B cell (primary cell): ENCODE measurements at regions not wholly inside any gene's neighbourhood (a gene's known extent, or its start where the extent isn't known, plus 50 kb on each side); places are given as distances from the start of the nearest gene placed in this dataset.

Source experiments
- ATAC-seq: fragments of 200-7000 bp; cut with Tn5 transposase; one replicate; pipeline ENCODE4 v1.10.0; 2021; ENCODE audit warnings: low read depth, mild to moderate bottlenecking, moderate number of reproducible peaks, moderate library complexity
- CTCF ChIA-PET: fragments of 350-600 bp; sonication (Branson Sonifier 250); formaldehyde crosslinking; loops from one replicate; lab custom pipeline; 2021; ENCODE audit warnings: antibody characterized with exemption, inconsistent platforms; lab: Charles Lee
- POLR2A ChIA-PET: fragments of 350-600 bp; sonication (Branson Sonifier 250); formaldehyde crosslinking; loops from one replicate; lab custom pipeline; 2021; ENCODE audit warnings: antibody characterized with exemption; lab: Charles Lee
- DNase-seq: peaks from one replicate; pipeline ENCODE4 v3.0.0; 2013
- H2AFZ ChIP-seq: 2 replicates; pipeline ENCODE4 v1.6.1; 2012; ENCODE audit warnings: mild to moderate bottlenecking, low read depth, low read length; ENCODE audit not compliant: insufficient read depth, poor library complexity, severe bottlenecking
- H3K27ac ChIP-seq, 2 donors: 1 replicate in 1 of 2; 2 replicates in 1 of 2; pipeline ENCODE4 v1.5.1; 2012 to 2013; ENCODE audit warnings: low read length in 2 of 2, mild to moderate bottlenecking in 2 of 2, moderate library complexity in 1 of 2
- H3K27me3 ChIP-seq, 4 experiments: fragments of 200-600 bp in 1 of 4; sonication (generic) in 1 of 4; replicated peaks in 1 of 4; 1 replicate in 2 of 4; 2 replicates in 2 of 4; pipeline versions ENCODE4 v1.6.1 to v1.7.0; 2013 to 2016; ENCODE audit warnings: low read length in 3 of 4, mild to moderate bottlenecking in 2 of 4, mixed read lengths in 1 of 4, moderate library complexity in 1 of 4; ENCODE audit not compliant: insufficient read depth in 4 of 4, control insufficient read depth in 3 of 4; ENCODE audit errors: control extremely low read depth in 1 of 4
- H3K36me3 ChIP-seq, 2 experiments: replicated peaks in 1 of 2; 1 replicate in 1 of 2; 2 replicates in 1 of 2; pipeline versions ENCODE4 v1.6.1 to v1.7.1; 2013; ENCODE audit warnings: low read length in 1 of 2; ENCODE audit not compliant: insufficient read depth in 2 of 2, control insufficient read depth in 1 of 2; ENCODE audit errors: control extremely low read depth in 1 of 2, extremely low read depth in 1 of 2
- H3K4me1 ChIP-seq, 2 donors: fragments of 200-600 bp in 1 of 2; sonication (generic) in 1 of 2; 1 replicate in 1 of 2; 2 replicates in 1 of 2; pipeline versions ENCODE4 v1.5.1 to v1.6.1; 2013 to 2017; ENCODE audit warnings: low read length in 2 of 2; ENCODE audit not compliant: control insufficient read depth in 2 of 2, insufficient read depth in 2 of 2
- H3K4me2 ChIP-seq: replicated peaks from 2 replicates; pipeline ENCODE3; 2012; ENCODE audit warnings: mild to moderate bottlenecking, low read depth, low read length; ENCODE audit not compliant: poor library complexity, severe bottlenecking
- H3K4me3 ChIP-seq, 5 experiments: fragments of 200-600 bp in 1 of 5; sonication (generic) in 1 of 5; 1 replicate in 3 of 5; 2 replicates in 2 of 5; pipeline versions ENCODE4 v1.5.1 to v1.7.0; 2011 to 2016; ENCODE audit warnings: low read length in 4 of 5, mild to moderate bottlenecking in 4 of 5, low read depth in 2 of 5, control low read depth in 1 of 5, moderate library complexity in 1 of 5; ENCODE audit not compliant: insufficient read depth in 1 of 5; ENCODE audit errors: control extremely low read depth in 1 of 5, extremely low read depth in 1 of 5
- H3K79me2 ChIP-seq: fragments of 200-600 bp; sonication (generic); one replicate; pipeline ENCODE4 v1.6.0; 2016; ENCODE audit warnings: low read length; ENCODE audit not compliant: control insufficient read depth, insufficient read depth
- H3K9ac ChIP-seq: fragments of 200-600 bp; sonication (generic); 2 replicates; pipeline ENCODE4 v1.6.1; 2017; ENCODE audit warnings: mild to moderate bottlenecking, low read length, moderate library complexity
- H3K9me3 ChIP-seq, 3 donors: one replicate each; pipeline versions ENCODE4 v1.6.1 to v1.7.1; 2013; ENCODE audit warnings: low read length in 2 of 3; ENCODE audit not compliant: control insufficient read depth in 2 of 3, insufficient read depth in 1 of 3; ENCODE audit errors: control extremely low read depth in 1 of 3
- H4K20me1 ChIP-seq: 2 replicates; pipeline ENCODE4 v1.6.0; 2012; ENCODE audit warnings: mild to moderate bottlenecking, low read length; ENCODE audit not compliant: insufficient read depth, control insufficient read depth, poor library complexity, severe bottlenecking
- H3K27ac Mint-ChIP-seq: one replicate; pipeline ENCODE4 v1.8.0; 2021; ENCODE audit warnings: mixed read lengths
- H3K27me3 Mint-ChIP-seq: one replicate; pipeline ENCODE4 v1.8.0; 2021; ENCODE audit warnings: mixed read lengths
- H3K4me1 Mint-ChIP-seq: one replicate; pipeline ENCODE4 v1.8.0; 2021; ENCODE audit warnings: mixed read lengths
- H3K4me3 Mint-ChIP-seq: one replicate; pipeline ENCODE4 v1.8.0; 2021; ENCODE audit warnings: mixed read lengths
- H3K9me3 Mint-ChIP-seq: one replicate; pipeline ENCODE4 v1.8.0; 2022; ENCODE audit warnings: mixed read lengths; ENCODE audit not compliant: insufficient read depth
- EZH2 ChIP-seq: IDR thresholded peaks from 2 replicates; pipeline ENCODE4 v1.6.1; 2012; ENCODE audit warnings: borderline replicate concordance, low read depth, mild to moderate bottlenecking, moderate library complexity, low read length; ENCODE audit not compliant: insufficient read depth, poor library complexity, severe bottlenecking
- WGBS: methylation state at CpG from one replicate; pipeline ENCODE4 v1.1.5; 2013; ENCODE audit warnings: missing lambda C conversion rate; ENCODE audit not compliant: insufficient coverage; 5-methylcytosine and 5-hydroxymethylcytosine counted together
- intact Hi-C: fragments of 100-400 bp; cut with micrococcal nuclease; formaldehyde crosslinking; loops from one replicate; pipeline ENCODE4 v1.10.0; 2022
- TF ChIP-seq, protein P1 (sequence below): fragments of 200-600 bp; IDR thresholded peaks from one replicate; pipeline ENCODE4 v1.8.0; 2022; ENCODE audit warnings: antibody characterized with exemption, mild to moderate bottlenecking

DNA sequence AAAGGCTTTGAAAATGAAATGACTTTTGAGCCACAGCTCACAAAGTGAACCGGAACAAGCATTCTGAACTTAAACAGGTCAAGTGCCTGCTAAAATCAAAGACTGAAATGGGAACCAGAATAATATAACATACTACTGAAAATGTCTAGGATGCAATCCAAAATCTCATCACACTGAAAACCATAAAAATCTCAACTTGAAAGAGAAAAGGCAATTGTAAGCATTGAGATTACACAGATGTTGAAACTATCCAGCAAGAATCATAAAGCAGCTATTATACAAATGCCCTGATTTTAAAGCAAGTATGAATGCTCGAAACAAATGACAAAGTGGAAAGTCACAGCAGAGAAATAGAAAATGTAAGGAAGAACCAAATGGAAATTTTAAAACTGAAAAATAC lies 211.5 kb upstream of the GAS1 start:
- ChIA-PET CTCF (no interaction called here), POLR2A (no interaction called here)
- H3K4me1 Mint-ChIP-seq = no peaks in the 10 kb centered on the region
- Histone ChIP-seq H3K9ac (no peak overlapping the region), H3K4me3 (no peak overlapping the region), H3K79me2 (no peaks in the 10 kb centered on the region), H3K9me3 (no peaks in the 10 kb centered on the region), H4K20me1 (no peaks in the 10 kb centered on the region), H3K36me3 (no peaks in the 10 kb centered on the region), H3K4me1 (no peaks in the 10 kb centered on the region), H2AFZ (no peak overlapping the region), H3K27ac (no peak overlapping the region), H3K27me3 (no peaks in the 10 kb centered on the region), H3K4me2 (no peak overlapping the region)
- TF ChIP-seq, protein P1, sequence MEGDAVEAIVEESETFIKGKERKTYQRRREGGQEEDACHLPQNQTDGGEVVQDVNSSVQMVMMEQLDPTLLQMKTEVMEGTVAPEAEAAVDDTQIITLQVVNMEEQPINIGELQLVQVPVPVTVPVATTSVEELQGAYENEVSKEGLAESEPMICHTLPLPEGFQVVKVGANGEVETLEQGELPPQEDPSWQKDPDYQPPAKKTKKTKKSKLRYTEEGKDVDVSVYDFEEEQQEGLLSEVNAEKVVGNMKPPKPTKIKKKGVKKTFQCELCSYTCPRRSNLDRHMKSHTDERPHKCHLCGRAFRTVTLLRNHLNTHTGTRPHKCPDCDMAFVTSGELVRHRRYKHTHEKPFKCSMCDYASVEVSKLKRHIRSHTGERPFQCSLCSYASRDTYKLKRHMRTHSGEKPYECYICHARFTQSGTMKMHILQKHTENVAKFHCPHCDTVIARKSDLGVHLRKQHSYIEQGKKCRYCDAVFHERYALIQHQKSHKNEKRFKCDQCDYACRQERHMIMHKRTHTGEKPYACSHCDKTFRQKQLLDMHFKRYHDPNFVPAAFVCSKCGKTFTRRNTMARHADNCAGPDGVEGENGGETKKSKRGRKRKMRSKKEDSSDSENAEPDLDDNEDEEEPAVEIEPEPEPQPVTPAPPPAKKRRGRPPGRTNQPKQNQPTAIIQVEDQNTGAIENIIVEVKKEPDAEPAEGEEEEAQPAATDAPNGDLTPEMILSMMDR = no peak
- TF ChIP-seq EZH2 = no peak
- 100% methylated on average over 1 of the region's 2 CpGs for WGBS
- H3K27ac Mint-ChIP-seq = no peak overlapping the region
- intact Hi-C loops = no loop called here
- DNase-seq (no peak), ATAC-seq (no peak)
- H3K4me3 Mint-ChIP-seq = no peak overlapping the region
- no peaks in the 10 kb centered on the region for H3K27me3 Mint-ChIP-seq
- H3K9me3 Mint-ChIP-seq = no peaks in the 10 kb centered on the region

DNA sequence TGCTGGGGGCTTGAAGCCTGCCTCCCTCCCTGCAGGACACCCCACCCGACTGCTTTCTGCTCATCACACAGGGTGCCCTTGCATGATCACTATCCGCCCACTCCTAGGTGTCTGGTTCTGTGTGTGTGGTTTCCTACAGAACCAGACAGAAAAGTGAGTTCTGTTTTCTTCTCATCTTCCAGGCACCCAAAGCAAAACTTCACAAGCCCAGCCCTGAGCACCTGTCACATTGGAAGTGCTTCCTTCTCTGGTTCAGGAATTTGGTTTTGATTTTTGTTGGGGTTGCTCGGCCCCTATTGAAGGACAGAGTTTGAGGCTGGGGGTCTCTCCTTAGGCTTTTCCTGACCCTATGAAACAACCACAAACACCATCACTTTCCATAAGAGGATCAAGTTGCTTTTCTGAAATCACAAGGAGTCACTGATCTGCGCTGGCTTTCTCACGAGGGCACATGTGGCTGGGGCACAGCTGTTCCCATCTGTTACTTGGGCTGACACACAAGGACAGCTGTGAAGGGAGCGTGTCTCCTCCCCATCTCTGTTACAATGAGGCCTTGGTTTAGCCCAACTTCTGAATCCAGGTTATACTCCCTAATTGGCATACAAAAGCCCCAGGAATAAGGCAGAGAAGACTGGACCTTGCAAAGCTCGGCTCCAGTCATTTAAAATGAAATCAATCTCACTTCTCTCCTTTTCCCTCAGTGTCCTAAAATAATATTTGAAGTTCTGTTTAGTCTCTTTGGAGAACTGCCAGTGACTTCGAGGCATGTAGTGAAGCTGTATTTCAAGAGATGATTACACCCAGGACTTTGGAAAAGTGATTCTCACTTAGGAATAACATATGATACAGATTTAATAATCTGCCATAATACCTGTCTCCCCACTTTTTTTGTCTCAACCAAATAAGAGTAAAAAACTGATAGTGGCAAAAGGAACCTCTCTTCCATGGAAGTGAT lies 213.1 kb upstream of the GAS1 start:
- Histone ChIP-seq H3K36me3 (no peaks in the 10 kb centered on the region), H3K27ac (no peak overlapping the region), H3K27me3 (no peaks in the 10 kb centered on the region), H3K4me3 (no peak overlapping the region), H3K4me1 (no peaks in the 10 kb centered on the region), H4K20me1 (no peaks in the 10 kb centered on the region), H3K79me2 (no peaks in the 10 kb centered on the region), H2AFZ (no peak overlapping the region), H3K9me3 (no peaks in the 10 kb centered on the region), H3K9ac (no peak overlapping the region), H3K4me2 (no peak overlapping the region)
- ChIA-PET POLR2A (no interaction called here), CTCF (no interaction called here)
- no peaks in the 10 kb centered on the region for H3K4me1 Mint-ChIP-seq
- H3K27ac Mint-ChIP-seq = no peak overlapping the region
- ATAC-seq (no peak), DNase-seq (no peak)
- intact Hi-C loops = no loop called here
- H3K27me3 Mint-ChIP-seq = no peaks in the 10 kb centered on the region
- no peak overlapping the region for H3K4me3 Mint-ChIP-seq
- no peaks in the 10 kb centered on the region for H3K9me3 Mint-ChIP-seq
- 90% methylated on average over 3 of the region's 8 CpGs for WGBS
- TF ChIP-seq EZH2 = no peak
- TF ChIP-seq, protein P1 = no peak
